ENCODE measurements at regions not wholly inside any gene's neighbourhood (a gene's known extent, or its start where the extent isn't known, plus 50 kb on each side); places are given as distances from the start of the nearest gene placed in this dataset.
A peak's percentile ranks its signal among the peaks of the same experiment; 100 is the strongest.

GRCh38 chr14:89635615-89636014 lies 218.6 kb upstream of the FOXN3 start:
- peaks cover 6% of the 10 kb centered on the region for H3K4me1 Mint-ChIP-seq
- TF ChIP-seq, protein P1, sequence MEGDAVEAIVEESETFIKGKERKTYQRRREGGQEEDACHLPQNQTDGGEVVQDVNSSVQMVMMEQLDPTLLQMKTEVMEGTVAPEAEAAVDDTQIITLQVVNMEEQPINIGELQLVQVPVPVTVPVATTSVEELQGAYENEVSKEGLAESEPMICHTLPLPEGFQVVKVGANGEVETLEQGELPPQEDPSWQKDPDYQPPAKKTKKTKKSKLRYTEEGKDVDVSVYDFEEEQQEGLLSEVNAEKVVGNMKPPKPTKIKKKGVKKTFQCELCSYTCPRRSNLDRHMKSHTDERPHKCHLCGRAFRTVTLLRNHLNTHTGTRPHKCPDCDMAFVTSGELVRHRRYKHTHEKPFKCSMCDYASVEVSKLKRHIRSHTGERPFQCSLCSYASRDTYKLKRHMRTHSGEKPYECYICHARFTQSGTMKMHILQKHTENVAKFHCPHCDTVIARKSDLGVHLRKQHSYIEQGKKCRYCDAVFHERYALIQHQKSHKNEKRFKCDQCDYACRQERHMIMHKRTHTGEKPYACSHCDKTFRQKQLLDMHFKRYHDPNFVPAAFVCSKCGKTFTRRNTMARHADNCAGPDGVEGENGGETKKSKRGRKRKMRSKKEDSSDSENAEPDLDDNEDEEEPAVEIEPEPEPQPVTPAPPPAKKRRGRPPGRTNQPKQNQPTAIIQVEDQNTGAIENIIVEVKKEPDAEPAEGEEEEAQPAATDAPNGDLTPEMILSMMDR (IDR thresholded peaks at IDR 0.05; ENCODE audit: unreplicated experiment in 3 of 3), result no peak
- no peak overlapping the region for H3K4me3 Mint-ChIP-seq
- H3K36me3 Mint-ChIP-seq (ENCODE audit: low read depth), result no peaks in the 10 kb centered on the region
- no peaks in the 10 kb centered on the region for H3K27me3 Mint-ChIP-seq (ENCODE audit: low read depth)
- peaks cover 6% of the 10 kb centered on the region for H3K9me3 Mint-ChIP-seq
- H3K27ac Mint-ChIP-seq, result no peak overlapping the region

- H3K27ac Mint-ChIP-seq, result no peak overlapping the region
- H3K27me3 Mint-ChIP-seq (ENCODE audit: low read depth), result peaks cover 9% of the 10 kb centered on the region
- TF ChIP-seq, protein P1 (IDR thresholded peaks at IDR 0.05; ENCODE audit: unreplicated experiment in 3 of 3), result no peak
- peaks cover 2% of the 10 kb centered on the region for H3K9me3 Mint-ChIP-seq
- H3K36me3 Mint-ChIP-seq (ENCODE audit: low read depth), result no peaks in the 10 kb centered on the region
- no peak overlapping the region for H3K4me3 Mint-ChIP-seq
- peaks cover 18% of the 10 kb centered on the region for H3K4me1 Mint-ChIP-seq
Measured at GRCh38 chr14:89634037-89634436, 217.0 kb upstream of the FOXN3 start.

GRCh38 chr14:89630101-89630829 lies 213.2 kb upstream of the FOXN3 start:
- TF ChIP-seq, protein P1 (IDR thresholded peaks at IDR 0.05; ENCODE audit: unreplicated experiment in 3 of 3), result no peak
- Mint-ChIP-seq H3K36me3 (ENCODE audit: low read depth) (no peaks in the 10 kb centered on the region), H3K27me3 (ENCODE audit: low read depth) (peaks cover 9% of the 10 kb centered on the region), H3K9me3 (no peaks in the 10 kb centered on the region), H3K4me1 (peaks cover 46% of the 10 kb centered on the region), H3K27ac (peak overlapping the region in 1 of 3 experiments; percentile 48), H3K4me3 (no peak overlapping the region)

GRCh38 chr14:89629383-89629782 lies 212.3 kb upstream of the FOXN3 start:
- TF ChIP-seq, protein P1 (IDR thresholded peaks at IDR 0.05; ENCODE audit: unreplicated experiment in 3 of 3), result no peak
- peaks cover 9% of the 10 kb centered on the region for H3K27me3 Mint-ChIP-seq (ENCODE audit: low read depth)
- peak overlapping the region in 2 of 3 experiments; percentile 0 to 3 for H3K4me3 Mint-ChIP-seq
- peaks cover 54% of the 10 kb centered on the region for H3K4me1 Mint-ChIP-seq
- no peaks in the 10 kb centered on the region for H3K36me3 Mint-ChIP-seq (ENCODE audit: low read depth)
- H3K9me3 Mint-ChIP-seq, result no peaks in the 10 kb centered on the region
- H3K27ac Mint-ChIP-seq, result peak overlapping the region; percentile 3 to 55 (median 49)

- TF ChIP-seq, protein P1 (IDR thresholded peaks at IDR 0.05; ENCODE audit: unreplicated experiment in 3 of 3), result no peak
Measured at GRCh38 chr14:89628521-89628920, 211.5 kb upstream of the FOXN3 start.

More at GRCh38 chr14:89628521-89628920, 211.5 kb upstream of the FOXN3 start:
- Mint-ChIP-seq H3K9me3 (no peaks in the 10 kb centered on the region), H3K4me1 (peaks cover 56% of the 10 kb centered on the region), H3K4me3 (no peak overlapping the region), H3K36me3 (ENCODE audit: low read depth) (no peaks in the 10 kb centered on the region), H3K27me3 (ENCODE audit: low read depth) (peaks cover 9% of the 10 kb centered on the region), H3K27ac (peak overlapping the region in 1 of 3 experiments; percentile 3)

All from nephron (organoid).